Cardiac septum (tissue), 1 donor: ENCODE measurements at regions not wholly inside any gene's neighbourhood (a gene's known extent, or its start where the extent isn't known, plus 50 kb on each side); places are given as distances from the start of the nearest gene placed in this dataset. TPM values are rescaled to one million over a fixed set of nuclear protein-coding genes. Genes with fewer than 3 reads are reported as not detected.
"Not testable (repeated sequence)": the region's sequence is repeated elsewhere in the genome, so short reads cannot be mapped to it uniquely, and the experiment has no call there.

ENCODE experiments used
- DNase-seq: peaks from one replicate; pipeline ENCODE4 v3.0.0-alpha.2; 2020; ENCODE audit warnings: low spot score
- intact Hi-C: fragments of 100-400 bp; cut with DNase I; formaldehyde crosslinking; loops from one replicate; pipeline ENCODE4 v1.14.0; 2022
- microRNA-seq: library from miRNA; unstranded; fragments of <30 nt; microRNA quantifications from one replicate; pipeline ENCODE4 v1.2.0, GENCODE V29; 2020
- donor health status: DM: no; HTN: no; CAD: no.

DNA sequence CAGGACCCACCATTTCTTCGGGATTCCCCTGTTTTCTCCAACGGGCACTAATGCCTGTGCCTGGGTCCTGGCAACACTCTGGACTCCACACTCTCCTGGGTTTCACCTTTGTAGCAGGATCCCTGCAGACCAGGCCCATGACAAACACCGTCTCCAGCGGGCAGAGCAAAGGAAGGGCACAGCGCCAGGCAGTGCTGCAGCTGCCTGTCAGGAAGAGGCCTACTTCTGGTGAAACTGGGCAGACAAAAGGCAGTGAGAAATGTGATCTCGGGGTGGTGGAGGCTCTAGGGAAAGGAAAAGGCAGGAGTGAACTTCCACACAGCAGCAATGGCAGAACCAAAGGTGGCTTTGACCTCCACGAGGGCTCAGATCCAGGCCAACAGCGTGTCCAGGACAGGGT is 165.3 kb downstream of the OR4F15 start:
- DNase-seq, intact Hi-C loops: not testable (repeated sequence)

DNA sequence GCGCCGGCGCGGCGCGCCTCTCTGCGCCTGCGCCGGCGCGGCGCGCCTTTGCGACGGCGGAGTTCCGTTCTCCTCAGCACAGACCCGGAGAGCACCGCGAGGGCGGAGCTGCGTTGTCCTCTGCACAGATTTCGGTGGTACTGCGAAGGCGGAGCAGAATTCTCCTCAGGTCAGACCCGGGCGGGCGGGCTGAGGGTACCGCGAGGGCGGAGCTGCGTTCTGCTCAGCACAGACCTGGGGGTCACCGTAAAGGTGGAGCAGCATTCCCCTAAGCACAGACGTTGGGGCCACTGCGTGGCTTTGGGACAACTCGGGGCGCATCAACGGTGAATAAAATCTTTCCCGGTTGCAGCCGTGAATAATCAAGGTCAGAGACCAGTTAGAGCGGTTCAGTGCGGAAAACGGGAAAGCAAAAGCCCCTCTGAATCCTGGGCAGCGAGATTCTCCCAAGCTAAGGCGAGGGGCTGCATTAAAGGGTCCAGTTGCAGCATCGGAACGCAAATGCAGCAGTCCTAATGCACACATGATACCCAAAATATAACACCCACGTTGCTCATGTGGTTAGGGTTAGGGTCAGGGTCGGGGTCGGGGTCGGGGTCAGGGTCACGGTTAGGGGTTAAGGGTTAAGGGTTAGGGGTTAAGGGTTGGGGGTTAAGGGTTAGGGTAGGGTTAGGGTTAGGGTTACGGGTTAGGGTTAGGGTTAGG is 168.4 kb downstream of the OR4F15 start:
- DNase-seq = not testable (repeated sequence)

More for the DNA sequence above, 168.4 kb downstream of the OR4F15 start:
- intact Hi-C loops = not testable (repeated sequence)

Small RNAs in the stretch of these regions (microRNA-seq; reads per million reads assigned to microRNA genes)
- gene MIR1302-10 (not detected), gene MIR6859-3 (not detected)
